K562 (cell line): ENCODE measurements at regions not wholly inside any gene's neighbourhood (a gene's known extent, or its start where the extent isn't known, plus 50 kb on each side); places are given as distances from the start of the nearest gene placed in this dataset.

Source experiments
- ATF2 ChIP-seq: sonication (generic); formaldehyde crosslinking; IDR thresholded peaks from 2 replicates; pipeline ENCODE4 v1.8.1; 2022; ENCODE audit warnings: missing genetic modification reagents
- CTCF ChIP-seq, 3 experiments: IDR thresholded peaks in 2 of 3; conservative IDR thresholded peaks in 1 of 3; 2 replicates each; pipeline ENCODE4 v1.5.1; 2011 to 2012; ENCODE audit warnings: low read length in 3 of 3, mild to moderate bottlenecking in 3 of 3, control low read depth in 2 of 3, improper control_type of control experiment in 1 of 3, inconsistent platforms in 1 of 3, low read depth in 1 of 3, mixed read lengths in 1 of 3, moderate library complexity in 1 of 3; ENCODE audit not compliant: insufficient read depth in 2 of 3
- FOXK2 ChIP-seq, 2 experiments: fragments of 450-650 bp; IDR thresholded peaks in 1 of 2; conservative IDR thresholded peaks in 1 of 2; 2 replicates each; pipeline ENCODE4 v1.6.1; 2016; ENCODE audit warnings: low read depth in 2 of 2, mild to moderate bottlenecking in 1 of 2
- FOXO4 ChIP-seq: fragments of 450-650 bp; formaldehyde crosslinking; IDR thresholded peaks from 2 replicates; pipeline ENCODE4 v1.4.0; 2020; ENCODE audit warnings: mild to moderate bottlenecking, moderate library complexity
- GTF2E2 ChIP-seq: fragments of 200-800 bp; sonication (Bioruptor generic); IDR thresholded peaks from 2 replicates; pipeline ENCODE4 v1.6.1; 2016; ENCODE audit warnings: missing genetic modification characterization, missing compliant biosample characterization
- ID3 ChIP-seq, 2 experiments: fragments of 250-450 bp in 1 of 2; fragments of 450-650 bp in 1 of 2; sonication (Bioruptor Pico) in 1 of 2; IDR thresholded peaks; 2 replicates each; pipeline versions ENCODE4 v1.6.1 to v1.8.0; 2016 to 2021; ENCODE audit warnings: mild to moderate bottlenecking in 2 of 2, moderate library complexity in 2 of 2, missing compliant biosample characterization in 1 of 2, missing genetic modification characterization in 1 of 2
- PHF8 ChIP-seq: fragments of 200-600 bp; sonication (generic); IDR thresholded peaks from 2 replicates; pipeline ENCODE4 v1.6.1; 2012; ENCODE audit warnings: mixed run types, mild to moderate bottlenecking, inconsistent platforms, low read length, moderate library complexity, borderline replicate concordance
- SUPT5H ChIP-seq: fragments of 450-650 bp; IDR thresholded peaks from 2 replicates; pipeline ENCODE4 v1.6.1; 2016
- TEAD4 ChIP-seq, 2 experiments: sonication (generic) in 1 of 2; formaldehyde crosslinking in 1 of 2; IDR thresholded peaks; 2 replicates each; pipeline versions ENCODE4 v1.6.1 to v1.8.0; 2012 to 2022; ENCODE audit warnings: borderline replicate concordance in 1 of 2, inconsistent platforms in 1 of 2, low read length in 1 of 2, mild to moderate bottlenecking in 1 of 2, missing genetic modification reagents in 1 of 2
- ZNF253 ChIP-seq: fragments of 250-450 bp; sonication (Bioruptor Pico); conservative IDR thresholded peaks from 2 replicates; pipeline ENCODE4 v1.6.1; 2021; ENCODE audit warnings: mild to moderate bottlenecking

- TF ChIP-seq ZNF253 (CRISPR knock-in tag) (no peak), ID3 (CRISPR knock-in tag; IDR thresholded peaks at IDR 0.05) (no peak), ID3 (tag; IDR thresholded peaks at IDR 0.05) (no peak), SUPT5H (no peak), FOXK2 (conservative IDR thresholded peaks at IDR 0.05 in 1 of 2, IDR thresholded peaks at IDR 0.05 in 1 of 2; ENCODE audit: low read depth in 2 of 2) (no peak), GTF2E2 (tag) (no peak), ATF2 (no peak), PHF8 (no peak), CTCF (IDR thresholded peaks at IDR 0.05 in 2 of 3, conservative IDR thresholded peaks at IDR 0.05 in 1 of 3; ENCODE audit: insufficient read depth in 2 of 3, low read depth in 1 of 3, low read length in 3 of 3) (no peak), FOXO4 (CRISPR knock-in tag) (no peak), TEAD4 (IDR thresholded peaks at IDR 0.05; ENCODE audit: low read length) (no peak), TEAD4 (CRISPR knock-in tag; IDR thresholded peaks at IDR 0.05; ENCODE audit: borderline replicate concordance) (no peak)
Measured at GRCh38 chr2:457262-457661, 169.4 kb upstream of the ALKAL2 start.
